IMR-90 (cell line): ENCODE measurements at regions not wholly inside any gene's neighbourhood (a gene's known extent, or its start where the extent isn't known, plus 50 kb on each side); places are given as distances from the start of the nearest gene placed in this dataset.

Source experiments
- BHLHE40 ChIP-seq: fragments of 150-350 bp; IDR thresholded peaks from 2 replicates; pipeline ENCODE4 v1.6.1; 2016; ENCODE audit warnings: mild to moderate bottlenecking, low read depth, low read length
- CEBPB ChIP-seq: IDR thresholded peaks from 2 replicates; pipeline ENCODE4 v1.6.1; 2012; ENCODE audit warnings: low read depth, low read length, improper control_type of control experiment
- CTCF ChIP-seq: conservative IDR thresholded peaks from 2 replicates; pipeline ENCODE4 v1.5.1; 2012; ENCODE audit warnings: mild to moderate bottlenecking, low read depth, low read length, improper control_type of control experiment
- MAZ ChIP-seq: IDR thresholded peaks from 2 replicates; pipeline ENCODE4 v1.6.1; 2012; ENCODE audit warnings: low read depth, mild to moderate bottlenecking, low read length, improper control_type of control experiment, moderate library complexity, borderline replicate concordance
- MXI1 ChIP-seq: IDR thresholded peaks from 2 replicates; pipeline ENCODE4 v1.6.1; 2012; ENCODE audit warnings: low read depth, mild to moderate bottlenecking, low read length, moderate library complexity, borderline replicate concordance
- NFE2L2 ChIP-seq: fragments of 150-350 bp; IDR thresholded peaks from 2 replicates; pipeline ENCODE4 v1.6.1; 2016; ENCODE audit warnings: low read depth, mild to moderate bottlenecking, low read length
- POLR2A ChIP-seq: IDR thresholded peaks from 2 replicates; pipeline ENCODE4 v1.6.1; 2012; ENCODE audit warnings: mild to moderate bottlenecking, low read depth, low read length
- RCOR1 ChIP-seq: IDR thresholded peaks from 2 replicates; pipeline ENCODE4 v1.6.1; 2012; ENCODE audit warnings: mild to moderate bottlenecking, low read length, improper control_type of control experiment; ENCODE audit not compliant: insufficient replicate concordance
- RFX5 ChIP-seq: IDR thresholded peaks from 2 replicates; pipeline ENCODE4 v1.8.0; 2012; ENCODE audit warnings: low read depth, mild to moderate bottlenecking, low read length, moderate library complexity
- TF ChIP-seq, protein P1 (sequence below): fragments of 150-350 bp; IDR thresholded peaks from 2 replicates; pipeline ENCODE4 v1.6.1; 2017; ENCODE audit warnings: mild to moderate bottlenecking, antibody characterized with exemption, low read length, low read depth

GRCh38 chr4:24003926-24004325 is 114.1 kb upstream of the PPARGC1A start:
- TF ChIP-seq POLR2A, result no peak
- TF ChIP-seq MXI1, result no peak
- no peak for TF ChIP-seq CTCF
- no peak for TF ChIP-seq CEBPB
- TF ChIP-seq RCOR1, result no peak
- TF ChIP-seq NFE2L2, result no peak
- no peak for TF ChIP-seq MAZ
- TF ChIP-seq BHLHE40, result no peak
- TF ChIP-seq, protein P1, sequence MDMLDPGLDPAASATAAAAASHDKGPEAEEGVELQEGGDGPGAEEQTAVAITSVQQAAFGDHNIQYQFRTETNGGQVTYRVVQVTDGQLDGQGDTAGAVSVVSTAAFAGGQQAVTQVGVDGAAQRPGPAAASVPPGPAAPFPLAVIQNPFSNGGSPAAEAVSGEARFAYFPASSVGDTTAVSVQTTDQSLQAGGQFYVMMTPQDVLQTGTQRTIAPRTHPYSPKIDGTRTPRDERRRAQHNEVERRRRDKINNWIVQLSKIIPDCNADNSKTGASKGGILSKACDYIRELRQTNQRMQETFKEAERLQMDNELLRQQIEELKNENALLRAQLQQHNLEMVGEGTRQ, result no peak
- no peak for TF ChIP-seq RFX5
